ENCODE measurements at regions not wholly inside any gene's neighbourhood (a gene's known extent, or its start where the extent isn't known, plus 50 kb on each side); places are given as distances from the start of the nearest gene placed in this dataset.

GRCh38 chr13:58087566-58087965 is 456.0 kb downstream of the PCDH17 start:
- ATAC-seq (ENCODE audit: low FRiP score), result no peak
- TF ChIP-seq CTCF (IDR thresholded peaks at IDR 0.05), result no peak
- DNase-seq (ENCODE audit: low spot score), result no peak

- no peak for TF ChIP-seq CTCF (IDR thresholded peaks at IDR 0.05)
- no peak for ATAC-seq (ENCODE audit: low FRiP score)
- DNase-seq (ENCODE audit: low spot score), result no peak
Observed at GRCh38 chr13:58093394-58093793, 461.9 kb downstream of the PCDH17 start.

GRCh38 chr13:58097831-58098230 is 466.3 kb downstream of the PCDH17 start:
- ATAC-seq (ENCODE audit: low FRiP score), result no peak
- TF ChIP-seq CTCF (IDR thresholded peaks at IDR 0.05), result no peak

DNA sequence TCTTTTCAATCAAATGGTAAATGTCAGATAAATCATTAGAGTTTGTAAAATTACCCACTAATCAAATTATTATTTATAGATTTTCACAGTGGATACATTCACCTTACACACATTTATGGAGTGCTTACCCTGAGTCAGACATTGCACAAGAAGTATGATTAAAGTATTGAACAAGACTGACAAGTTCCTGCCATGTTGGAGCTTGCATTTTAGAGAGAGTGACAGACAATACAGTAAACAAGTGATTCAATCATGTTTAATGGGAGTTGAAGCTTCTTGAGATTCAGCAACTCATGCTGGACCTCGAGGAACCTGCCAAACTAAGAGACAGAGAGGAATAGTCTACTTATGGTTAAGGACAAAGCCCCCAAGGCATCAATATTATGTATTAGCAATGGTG is 487.8 kb downstream of the PCDH17 start:
- no peak for TF ChIP-seq CTCF (IDR thresholded peaks at IDR 0.05)
- DNase-seq (ENCODE audit: low spot score) (no peak), ATAC-seq (ENCODE audit: low FRiP score) (no peak)

More at GRCh38 chr13:58097831-58098230, 466.3 kb downstream of the PCDH17 start:
- DNase-seq (ENCODE audit: low spot score), result no peak

GRCh38 chr13:58119804-58120203 is 488.3 kb downstream of the PCDH17 start:
- DNase-seq (ENCODE audit: low spot score) (no peak), ATAC-seq (ENCODE audit: low FRiP score) (no peak)
- no peak for TF ChIP-seq CTCF (IDR thresholded peaks at IDR 0.05)

- DNase-seq (ENCODE audit: low spot score), result no peak
- ATAC-seq (ENCODE audit: low FRiP score), result no peak
- TF ChIP-seq CTCF (IDR thresholded peaks at IDR 0.05), result no peak
Observed at GRCh38 chr13:58126496-58126895, 495.0 kb downstream of the PCDH17 start.

DNA sequence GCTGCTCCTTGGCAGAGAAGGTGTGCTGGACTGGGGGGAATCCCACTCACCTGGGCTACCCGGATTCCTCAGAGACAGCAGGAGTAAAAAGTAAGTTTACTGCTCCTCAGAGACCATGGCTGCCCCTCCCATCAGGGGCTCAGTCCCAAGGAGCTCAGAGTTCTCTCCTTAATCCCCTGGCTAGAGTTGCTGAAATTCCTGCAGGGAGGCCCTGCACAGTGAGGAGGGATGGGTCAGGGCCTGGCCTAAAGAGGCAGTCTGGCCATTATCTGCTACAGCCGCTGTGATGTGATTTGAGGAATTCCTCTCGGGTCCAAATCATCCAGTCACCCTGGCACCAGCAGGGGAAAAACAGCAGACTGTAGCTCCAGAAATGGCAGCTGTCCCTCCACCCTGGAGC is 502.5 kb downstream of the PCDH17 start:
- DNase-seq (ENCODE audit: low spot score) (no peak), ATAC-seq (ENCODE audit: low FRiP score) (no peak)
- no peak for TF ChIP-seq CTCF (IDR thresholded peaks at IDR 0.05)
